Stimulated activated CD4-positive, alpha-beta T cell treated with anti-CD3 and anti-CD28 coated beads, Interleukin-15, amount 100 ng/mL, for 1 hour (primary cell): ENCODE measurements at regions not wholly inside any gene's neighbourhood (a gene's known extent, or its start where the extent isn't known, plus 50 kb on each side); places are given as distances from the start of the nearest gene placed in this dataset.

Experiments
- DNase-seq, 2 donors: peaks; one replicate each; pipeline ENCODE4 v3.0.0-alpha.2; 2020; ENCODE audit warnings: low read depth in 1 of 2, low spot score in 1 of 2

DNA sequence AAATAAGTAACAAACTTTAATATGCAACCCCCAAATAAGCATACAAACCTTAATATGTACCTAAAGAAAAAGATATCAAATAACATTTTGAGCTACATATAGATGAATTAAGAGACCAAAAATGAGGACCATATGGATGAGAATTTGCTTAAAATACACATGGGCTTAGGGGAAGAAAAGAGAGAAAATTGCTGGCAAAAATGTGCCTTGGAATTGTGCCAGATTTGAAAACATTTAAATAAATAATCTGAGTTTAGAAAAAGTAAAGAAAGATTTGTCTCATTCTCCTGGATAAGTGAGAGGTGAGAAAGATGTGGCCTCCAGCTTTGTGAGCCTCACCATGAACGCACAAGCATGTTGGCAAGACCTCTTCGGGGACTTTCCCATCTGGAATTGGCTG is 372.6 kb downstream of the SOX11 start:
- no peak for DNase-seq

DNA sequence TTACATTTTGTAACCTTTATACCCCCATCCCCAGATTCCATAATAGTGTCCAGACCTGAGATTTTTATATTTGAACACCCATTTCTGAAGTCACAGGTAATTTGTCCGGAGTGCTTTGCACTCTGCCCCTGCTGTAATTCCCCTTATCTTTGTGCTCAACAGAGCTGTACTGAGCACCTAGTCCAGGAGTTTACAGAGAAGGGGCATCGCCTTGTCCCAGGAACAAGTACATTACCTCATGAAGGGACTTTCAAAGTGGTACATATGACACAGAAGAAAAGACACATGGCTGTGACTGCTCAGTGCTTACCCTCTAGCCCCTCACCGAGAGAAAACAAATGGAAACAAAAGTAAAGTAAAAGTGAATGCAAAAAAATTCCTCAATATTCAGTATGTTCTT is 373.5 kb downstream of the SOX11 start:
- no peak for DNase-seq

DNA sequence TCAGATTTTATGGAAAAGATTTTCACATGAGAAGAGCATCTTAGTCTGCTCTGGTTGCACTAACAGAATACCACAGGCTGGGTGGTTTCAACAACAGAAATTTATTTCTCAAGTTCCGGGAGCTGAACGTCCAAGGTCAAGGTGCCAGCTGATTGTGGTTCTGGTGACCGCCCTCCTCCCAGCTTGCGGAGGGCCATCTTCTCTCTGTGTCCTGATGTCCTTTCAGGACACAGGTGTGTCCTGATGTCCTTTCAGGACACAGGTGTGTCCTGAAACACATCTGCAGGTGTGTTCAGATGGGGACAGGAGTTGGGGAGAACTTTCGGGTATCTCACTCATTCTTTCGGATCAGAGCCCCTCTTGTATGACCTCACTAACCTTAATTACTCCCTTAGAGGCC is 374.9 kb downstream of the SOX11 start:
- no peak for DNase-seq

DNA sequence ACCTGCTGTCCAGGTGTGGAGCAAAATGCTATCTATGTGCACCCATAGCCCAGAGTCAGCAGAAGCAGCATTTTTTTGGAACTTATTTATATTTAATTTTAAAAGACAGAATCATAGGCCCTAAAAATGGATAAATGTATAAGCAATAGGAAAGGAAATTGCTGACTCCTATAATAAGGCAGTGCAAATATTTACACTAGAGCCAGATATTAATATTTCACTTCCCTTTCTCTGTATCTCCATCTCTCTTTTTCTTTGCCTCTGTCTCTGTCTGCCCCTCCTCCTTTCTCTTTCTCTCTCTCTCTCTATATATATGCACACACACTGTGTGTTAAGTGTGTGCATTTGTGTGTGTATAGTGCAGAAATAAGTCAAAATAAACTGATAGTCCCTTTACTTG is 375.6 kb downstream of the SOX11 start:
- DNase-seq, result no peak

DNA sequence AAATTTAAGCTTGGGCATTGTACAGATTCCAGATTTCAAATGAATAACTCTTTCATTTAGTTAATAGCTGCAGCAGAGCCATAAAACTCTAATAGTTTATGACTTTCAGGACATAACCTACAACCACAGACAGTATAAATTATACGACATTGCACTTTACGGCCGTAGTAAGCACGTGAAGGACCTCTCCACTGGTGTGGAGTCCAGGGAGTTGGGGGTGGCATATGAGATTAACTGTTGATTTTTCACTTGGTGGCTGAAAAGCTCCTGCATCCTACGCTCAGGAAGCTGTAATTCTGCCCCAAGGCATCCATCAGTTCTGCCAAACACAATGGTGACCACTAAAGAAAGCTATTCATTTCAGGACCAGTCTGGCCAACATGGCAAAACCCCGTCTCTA is 376.2 kb downstream of the SOX11 start:
- no peak for DNase-seq

DNA sequence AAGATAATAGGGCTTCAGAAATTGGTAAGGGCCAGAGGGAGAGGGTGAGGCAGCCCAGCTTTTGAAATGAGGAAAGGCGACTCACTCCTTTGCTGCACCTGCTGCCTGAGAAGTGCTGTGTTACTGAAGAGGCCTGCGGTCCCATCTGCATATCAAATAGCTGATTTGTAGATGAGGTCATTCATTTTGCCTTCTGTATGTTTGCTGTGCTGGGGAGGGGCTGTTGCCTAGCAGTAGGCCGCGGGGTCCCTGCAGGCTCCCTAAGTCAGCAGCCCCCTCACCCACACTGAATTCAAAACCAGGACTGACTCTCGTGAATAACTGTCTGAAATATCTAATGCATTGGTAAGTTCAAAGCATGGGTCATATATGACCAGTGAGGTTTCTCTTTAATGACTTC is 377.2 kb downstream of the SOX11 start:
- no peak for DNase-seq

DNA sequence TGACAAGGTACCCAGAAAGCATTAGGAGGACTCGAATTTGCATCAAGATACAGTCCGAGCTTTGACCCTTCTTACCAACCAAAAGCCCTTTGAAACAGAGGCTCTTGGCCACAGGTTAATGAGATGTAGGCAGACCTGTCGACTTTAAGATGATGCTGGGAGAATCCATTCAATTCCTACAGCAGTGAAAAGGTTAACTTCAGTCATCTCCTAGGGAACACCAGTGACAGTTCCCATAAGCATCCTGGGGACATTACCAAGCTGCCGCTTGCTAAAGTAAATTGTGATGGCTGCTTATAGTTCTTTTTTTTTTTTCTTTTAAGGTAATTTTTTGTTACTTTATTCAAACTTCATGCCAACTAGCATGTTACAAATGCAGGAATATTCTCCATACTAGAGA is 379.3 kb downstream of the SOX11 start:
- DNase-seq, result no peak

DNA sequence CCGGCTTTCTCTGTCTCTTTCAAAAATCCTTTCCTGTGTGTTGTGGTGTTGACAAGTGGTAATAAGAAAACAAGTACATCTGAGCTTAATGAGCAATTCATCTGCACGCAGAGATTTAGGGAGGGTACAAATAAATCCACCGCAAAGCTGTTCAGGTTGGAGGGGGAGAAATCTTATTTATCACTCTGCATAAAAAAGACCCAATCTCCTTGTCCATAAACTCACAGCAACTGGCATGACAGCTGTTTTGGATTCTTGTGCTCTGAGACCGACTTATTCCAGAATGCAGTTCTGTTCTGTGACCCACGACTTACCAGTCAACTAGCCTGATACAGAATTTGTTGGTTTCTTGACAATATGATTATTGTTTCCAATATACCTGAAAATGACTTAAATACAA is 380.1 kb downstream of the SOX11 start:
- DNase-seq, result no peak

DNA sequence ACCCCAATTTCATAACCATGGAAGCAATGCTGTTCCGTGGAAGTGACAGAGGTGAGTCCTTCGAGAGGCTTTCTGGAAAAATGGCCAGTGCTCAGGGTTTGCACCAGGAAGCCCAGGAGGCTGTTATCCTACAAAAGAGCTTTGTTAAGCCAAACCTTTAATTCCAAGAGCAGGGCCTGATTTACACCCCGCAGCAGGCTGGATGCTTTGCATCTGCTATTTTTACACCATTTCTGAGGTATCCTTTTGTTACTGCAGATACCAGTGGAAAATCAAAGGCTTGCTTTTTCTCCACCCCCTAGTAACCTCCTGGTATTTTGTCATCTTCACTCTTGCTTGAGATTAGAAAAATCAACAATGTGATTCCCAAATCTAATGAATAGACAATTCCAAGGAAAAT is 380.6 kb downstream of the SOX11 start:
- DNase-seq, result no peak

DNA sequence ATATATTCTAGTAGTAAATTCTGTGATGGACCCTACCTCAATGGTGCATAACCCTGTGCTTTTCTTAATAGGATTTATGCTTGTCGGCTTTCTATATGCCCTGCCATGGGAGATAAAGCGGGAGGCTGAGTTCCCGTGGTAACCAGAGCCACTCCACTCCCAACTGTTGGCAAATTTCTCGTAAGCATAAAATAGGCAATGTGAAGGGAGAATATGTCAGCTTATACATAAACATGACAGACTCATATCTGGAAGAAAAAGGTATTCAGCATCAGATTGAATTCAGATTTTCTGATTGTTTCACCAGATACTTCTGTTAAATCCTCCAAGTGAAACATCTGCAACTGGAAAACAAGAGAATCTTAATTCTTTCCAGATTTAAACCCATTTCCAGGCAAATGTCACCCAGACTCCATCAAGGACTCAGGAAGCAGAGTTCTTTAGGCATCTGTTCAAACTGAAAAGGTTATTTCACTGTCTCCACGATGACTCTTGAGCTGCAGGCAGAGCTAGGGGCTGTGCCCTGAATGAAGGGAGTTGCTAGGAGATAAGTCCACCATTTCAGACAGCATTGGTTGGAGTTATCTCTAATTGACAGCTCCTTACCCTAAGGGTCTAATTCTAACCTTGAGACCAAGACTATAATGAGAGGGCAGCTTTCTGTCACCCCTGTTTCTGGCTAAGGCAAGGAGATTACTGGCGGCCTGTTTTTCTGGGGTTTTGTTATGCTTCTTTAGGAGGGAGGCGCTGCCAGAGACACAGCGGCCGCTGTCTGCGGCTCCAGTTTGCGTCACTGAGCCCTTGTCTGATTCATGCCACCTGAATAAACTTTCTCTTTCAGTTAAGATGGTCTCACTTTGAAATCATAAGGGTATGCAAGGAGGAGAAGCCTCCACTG is 381.3 kb downstream of the SOX11 start:
- no peak for DNase-seq

DNA sequence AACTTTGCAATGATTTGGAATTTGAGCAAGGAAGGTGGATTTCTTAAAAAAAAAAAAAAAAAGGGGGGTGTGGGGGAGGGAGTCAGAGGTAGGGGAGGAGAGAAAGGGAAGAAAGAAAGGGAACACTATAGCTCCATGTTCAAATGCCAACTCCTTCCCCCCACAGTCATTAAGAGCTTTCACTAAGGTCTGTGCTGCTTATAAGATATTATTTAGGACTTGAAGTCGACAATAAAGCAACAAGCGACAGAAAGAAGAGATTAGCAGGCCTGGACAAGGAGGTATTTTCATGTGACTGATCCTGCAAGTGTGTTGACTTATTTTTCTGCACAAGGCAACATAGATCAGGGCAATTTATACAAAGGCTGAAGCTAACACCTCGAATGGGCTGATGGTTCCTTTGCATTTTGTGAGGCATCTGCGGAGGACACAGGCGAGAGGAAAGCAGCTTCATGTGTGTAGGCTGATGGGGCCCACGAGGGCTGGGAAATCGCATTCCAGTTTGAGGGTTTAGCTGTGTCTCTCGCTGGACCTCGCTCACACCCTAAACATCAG is 382.0 kb downstream of the SOX11 start:
- DNase-seq, result no peak

DNA sequence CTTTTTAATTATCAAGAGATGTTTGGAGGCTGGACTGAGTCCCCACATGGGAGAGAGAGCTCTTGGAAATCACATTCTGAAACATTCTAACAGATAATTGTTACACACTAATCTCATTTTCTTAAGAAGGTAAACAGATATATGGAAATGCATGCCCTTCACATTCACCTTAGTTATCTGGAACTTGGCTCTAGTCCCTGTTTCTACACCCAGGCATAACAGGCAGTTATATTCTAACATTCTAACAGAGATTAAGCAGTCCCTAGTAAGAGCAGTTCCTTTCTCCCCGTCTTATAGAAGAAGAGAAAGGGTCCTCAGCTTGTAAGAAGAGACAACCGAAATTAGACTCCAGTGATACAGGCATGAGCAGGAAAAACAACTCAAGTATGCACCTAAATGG is 385.4 kb downstream of the SOX11 start:
- no peak for DNase-seq

DNA sequence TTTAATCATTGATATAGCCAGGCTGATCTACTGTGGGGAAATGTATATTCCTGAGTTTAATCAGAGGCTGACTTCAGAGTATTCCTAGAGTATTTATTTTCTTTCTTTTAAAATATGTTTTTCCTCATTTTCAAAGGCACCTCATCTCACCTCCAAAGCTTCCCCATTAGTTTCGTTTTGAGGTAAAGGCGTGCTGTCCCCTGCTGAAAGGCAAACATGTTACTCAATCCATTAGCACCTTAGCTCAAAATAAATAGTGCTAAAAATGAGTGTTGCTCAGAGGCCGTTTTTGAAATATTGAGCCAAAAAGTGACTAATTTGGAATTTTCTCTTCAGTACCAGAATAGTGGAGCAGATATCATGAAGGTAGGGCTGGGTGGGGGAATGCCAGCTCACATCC is 386.2 kb downstream of the SOX11 start:
- no peak for DNase-seq

DNA sequence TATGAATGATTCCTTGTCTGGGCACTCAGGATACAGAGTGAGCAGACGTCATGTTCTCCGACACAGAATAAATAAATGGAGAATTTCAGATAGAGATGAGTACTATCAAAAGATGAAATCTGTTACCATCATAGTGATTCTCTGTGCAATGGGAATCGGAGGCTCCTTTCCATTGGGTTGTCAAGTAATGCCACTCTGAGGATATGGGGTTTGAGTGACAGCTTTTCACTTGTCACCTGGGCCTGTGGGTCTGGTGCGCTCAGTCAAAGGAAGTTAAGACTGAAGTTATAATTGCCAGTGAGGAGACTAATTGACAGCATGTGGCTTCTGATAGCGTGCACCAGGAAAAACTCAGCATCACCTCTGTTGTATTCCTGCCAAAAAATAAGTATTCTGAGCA is 387.2 kb downstream of the SOX11 start:
- no peak for DNase-seq

DNA sequence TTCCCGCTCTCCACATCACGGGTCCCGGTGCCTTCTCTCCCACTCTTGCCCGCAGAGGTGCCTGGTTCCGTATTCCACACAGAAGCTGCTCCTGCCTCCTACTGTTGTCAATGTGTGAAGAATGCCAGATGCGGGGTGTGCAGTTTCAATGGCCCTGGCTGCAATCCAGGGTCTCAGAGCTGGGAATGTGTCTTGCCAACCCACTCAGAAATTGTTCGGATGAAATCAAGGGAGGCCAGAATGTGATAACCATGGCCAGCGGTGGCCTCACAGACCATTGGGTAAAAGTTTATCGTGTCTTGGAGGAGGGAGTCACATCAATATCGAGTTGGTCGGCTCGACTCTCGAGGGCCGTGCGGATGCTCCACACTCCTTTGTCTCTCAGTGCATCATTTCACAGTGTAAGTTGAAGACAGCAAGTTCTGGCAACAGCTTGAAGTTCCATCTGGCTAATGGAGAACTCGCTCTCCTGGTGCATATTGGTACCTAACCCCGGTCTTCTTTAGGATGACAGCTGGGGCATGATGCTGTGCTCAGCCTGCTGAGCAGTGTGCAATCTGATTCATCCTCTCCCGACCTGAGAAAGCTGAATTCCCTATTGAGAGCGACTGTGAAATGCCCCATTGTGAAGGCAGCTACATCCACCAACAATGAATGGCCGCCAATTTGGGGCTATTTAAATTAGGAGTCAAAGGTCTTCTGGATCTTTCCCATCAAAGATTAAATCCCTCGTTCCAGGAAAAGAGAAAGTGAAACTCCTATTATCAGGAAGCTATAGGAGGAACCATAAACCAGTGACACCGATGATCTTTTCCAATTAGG is 389.0 kb downstream of the SOX11 start:
- DNase-seq, result no peak

DNA sequence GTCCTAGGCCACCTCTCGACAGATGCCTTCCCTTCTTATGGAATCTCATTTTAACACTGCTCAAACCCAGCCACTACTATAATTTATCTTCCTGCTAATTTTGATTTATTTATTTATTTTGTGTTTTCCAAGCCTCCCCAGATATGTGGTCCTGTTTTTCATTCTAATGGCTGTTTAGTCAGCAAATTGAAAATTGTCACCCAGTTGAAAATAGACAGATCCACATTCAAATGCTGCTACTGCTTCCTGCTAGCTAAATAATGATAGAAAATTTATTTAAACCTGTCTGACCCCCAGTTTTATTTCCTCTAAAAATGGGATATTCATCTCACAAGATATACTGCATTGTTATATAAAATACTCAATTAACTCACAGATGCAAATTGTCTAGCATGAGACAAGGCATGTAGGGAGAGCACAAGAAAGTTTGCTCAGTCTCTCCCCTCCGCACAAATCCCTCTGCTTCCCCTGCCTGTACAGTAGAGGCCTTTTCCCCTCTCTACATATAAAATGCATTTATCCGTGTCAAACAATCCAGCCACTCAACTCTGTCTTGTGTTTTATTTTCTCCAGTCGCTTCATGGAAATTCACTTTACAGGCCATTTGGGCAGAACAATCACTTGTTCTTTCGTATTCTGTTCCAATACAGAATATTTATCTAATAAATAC is 389.9 kb downstream of the SOX11 start:
- no peak for DNase-seq

DNA sequence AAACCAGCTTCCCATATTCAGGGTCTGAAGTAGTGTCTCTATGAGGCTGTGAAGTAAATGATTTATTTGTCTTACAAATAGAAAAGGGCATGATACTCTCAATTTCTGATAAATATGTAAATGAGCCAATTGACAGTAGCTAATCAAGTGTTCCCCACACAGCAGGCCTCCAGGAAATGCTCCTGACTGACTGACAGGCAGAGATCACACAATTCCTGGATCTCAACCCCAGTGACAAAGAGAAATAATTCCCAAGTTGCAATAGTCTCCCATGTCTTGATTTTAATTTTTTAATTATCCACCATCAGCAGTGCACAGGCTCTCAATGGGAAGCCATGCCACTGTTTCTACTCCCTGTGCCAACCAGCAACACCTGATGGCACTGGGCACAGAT is 390.4 kb downstream of the SOX11 start:
- no peak for DNase-seq

DNA sequence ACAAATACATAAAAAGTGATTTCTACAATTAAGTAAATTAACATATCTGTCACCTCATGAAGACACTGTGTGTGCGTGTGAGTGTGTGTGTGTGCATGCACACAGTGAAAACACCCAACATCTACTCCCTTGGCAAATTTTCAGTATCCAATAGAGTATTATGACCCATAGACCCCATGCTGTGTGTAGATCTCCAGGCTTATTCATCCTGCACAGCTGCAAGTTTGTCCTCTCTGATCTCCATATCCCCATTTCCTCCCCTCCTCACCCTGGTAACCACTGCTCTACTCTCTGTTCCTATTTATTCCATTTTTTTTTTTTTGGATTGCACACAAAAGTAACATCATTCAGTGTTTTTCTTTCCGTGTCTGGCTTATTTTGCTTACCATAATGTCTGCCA is 391.0 kb downstream of the SOX11 start:
- no peak for DNase-seq

DNA sequence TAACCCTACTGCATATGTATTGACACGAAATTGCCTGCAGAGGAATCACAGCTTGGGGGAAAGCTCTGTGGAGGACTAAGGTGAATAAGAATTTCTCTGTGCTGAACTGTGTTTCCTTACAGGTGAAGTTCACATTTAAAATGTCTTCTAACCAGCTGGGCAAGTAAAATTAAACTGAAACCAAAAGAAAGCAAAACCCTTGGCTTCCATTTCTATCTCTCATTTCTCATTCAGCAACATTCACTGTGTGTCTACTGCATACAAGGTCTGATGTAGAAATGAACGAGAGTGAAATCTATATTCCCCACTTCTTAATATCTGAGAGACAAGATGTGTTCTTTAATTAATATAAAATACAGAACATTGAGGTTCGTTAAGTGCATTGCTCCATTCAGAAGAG is 397.3 kb downstream of the SOX11 start:
- DNase-seq, result no peak

DNA sequence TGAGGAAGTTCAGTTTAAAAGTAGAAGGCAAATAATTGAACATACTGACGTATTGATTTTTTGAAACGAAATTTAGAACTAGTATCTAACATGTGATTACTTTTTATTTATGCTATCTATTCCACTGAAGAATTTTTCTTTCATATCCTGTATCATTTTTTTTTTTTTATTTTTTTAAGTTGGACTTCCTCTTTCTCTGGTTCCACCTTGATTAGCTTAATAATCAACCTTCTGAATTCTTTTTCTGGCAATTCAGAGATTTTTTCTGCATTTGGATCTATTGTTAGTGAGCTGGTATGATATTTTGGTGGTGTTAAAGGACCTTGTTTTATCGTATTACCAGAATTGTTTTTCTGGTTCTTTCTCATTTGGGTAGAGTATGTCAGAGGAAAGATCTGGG is 411.2 kb downstream of the SOX11 start:
- no peak for DNase-seq

DNA sequence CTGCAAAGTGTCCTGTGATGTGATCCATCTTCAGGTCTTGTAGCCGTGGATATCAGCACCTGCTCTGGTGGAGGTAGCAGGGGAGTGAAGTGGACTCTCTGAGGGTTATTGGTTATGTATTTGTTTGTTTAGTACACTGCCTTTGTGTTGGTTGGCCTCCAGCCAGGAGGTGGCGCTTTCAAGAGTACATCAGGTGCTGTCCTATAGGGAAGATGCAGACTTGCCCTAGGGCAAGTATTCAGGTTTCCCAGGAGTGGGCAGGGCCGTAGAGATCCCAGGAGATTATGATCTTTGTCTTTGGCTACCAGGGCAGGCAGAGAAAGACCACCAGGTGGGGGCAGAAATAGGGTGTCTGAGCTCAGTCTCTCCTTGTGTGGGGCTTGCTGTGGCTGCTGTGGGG is 411.8 kb downstream of the SOX11 start:
- DNase-seq, result no peak

DNA sequence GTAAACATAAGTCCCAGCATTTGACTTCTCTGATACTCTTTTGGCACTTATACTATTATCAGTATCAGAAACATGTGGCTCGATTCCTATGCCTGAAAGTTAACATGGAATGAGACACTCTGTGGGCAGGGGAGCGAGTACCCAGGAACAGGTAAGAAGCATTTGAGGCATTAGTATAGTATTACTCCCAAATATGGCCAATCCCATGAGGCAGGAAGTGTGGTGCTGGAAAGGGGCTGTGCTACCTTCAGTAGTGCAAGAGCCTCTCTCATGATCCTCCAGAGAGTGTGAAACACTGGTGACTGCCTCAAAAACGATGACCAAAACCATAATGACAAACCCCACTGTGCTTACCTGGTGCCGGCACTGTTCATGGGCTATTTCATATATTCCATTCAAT is 415.1 kb downstream of the SOX11 start:
- no peak for DNase-seq
